Urinary bladder (tissue), 3 donors: ENCODE measurements at regions not wholly inside any gene's neighbourhood (a gene's known extent, or its start where the extent isn't known, plus 50 kb on each side); places are given as distances from the start of the nearest gene placed in this dataset.
"Not testable (repeated sequence)": the region's sequence is repeated elsewhere in the genome, so short reads cannot be mapped to it uniquely, and the experiment has no call there.

Experiments used
- DNase-seq: peaks from one replicate; pipeline ENCODE4 v3.0.0-alpha.2; 2015; ENCODE audit errors: extremely low spot score
- H3K27ac ChIP-seq: one replicate; pipeline ENCODE4 v1.5.1; 2013; ENCODE audit warnings: low read depth, mild to moderate bottlenecking, moderate library complexity
- H3K36me3 ChIP-seq: one replicate; pipeline ENCODE4 v1.6.1; 2013; ENCODE audit warnings: mild to moderate bottlenecking, moderate library complexity; ENCODE audit not compliant: insufficient read depth
- H3K4me1 ChIP-seq: one replicate; pipeline ENCODE4 v1.6.1; 2013; ENCODE audit warnings: mild to moderate bottlenecking, moderate library complexity; ENCODE audit not compliant: insufficient read depth
- H3K4me3 ChIP-seq: one replicate; pipeline ENCODE4 v1.5.1; 2013; ENCODE audit warnings: low read depth, low read length
- WGBS: extraction: QIAGEN DNeasy Blood & Tissue Kit; methylation state at CpG from one replicate; pipeline ENCODE4 v1.1.7; 2013; 5-methylcytosine and 5-hydroxymethylcytosine counted together
- donor health status: healthy with polysubstance abuse.
- donor health status: healthy.

- H3K36me3 ChIP-seq = no peaks in the 10 kb centered on the region
- peak; percentile 62 for DNase-seq
- no peak overlapping the region for H3K27ac ChIP-seq
- H3K4me1 ChIP-seq = no peaks in the 10 kb centered on the region
- H3K4me3 ChIP-seq = no peak overlapping the region
- WGBS = 25% methylated on average over 6 of the region's 6 CpGs
Measured at GRCh38 chr14:34302654-34303053, 159.4 kb downstream of the SPTSSA start.

GRCh38 chr14:34300882-34301734 is 160.9 kb downstream of the SPTSSA start:
- 52% methylated on average over 3 of the region's 3 CpGs for WGBS
- no peak overlapping the region for H3K4me3 ChIP-seq
- H3K36me3 ChIP-seq = no peaks in the 10 kb centered on the region
- peak; percentile 61 for DNase-seq
- no peaks in the 10 kb centered on the region for H3K4me1 ChIP-seq
- H3K27ac ChIP-seq = no peak overlapping the region

GRCh38 chr14:34300330-34300729 is 161.7 kb downstream of the SPTSSA start:
- H3K27ac ChIP-seq = no peak overlapping the region
- no peak overlapping the region for H3K4me3 ChIP-seq
- 90% methylated on average over 3 of the region's 3 CpGs for WGBS
- no peaks in the 10 kb centered on the region for H3K4me1 ChIP-seq
- no peaks in the 10 kb centered on the region for H3K36me3 ChIP-seq
- no peak for DNase-seq

- DNase-seq = no peak
- Histone ChIP-seq H3K27ac (no peak overlapping the region), H3K36me3 (no peaks in the 10 kb centered on the region), H3K4me1 (no peaks in the 10 kb centered on the region), H3K4me3 (no peak overlapping the region)
- WGBS = 65% methylated on average over 3 of the region's 3 CpGs
Measured at GRCh38 chr14:34299360-34299759, 162.7 kb downstream of the SPTSSA start.

GRCh38 chr14:34297786-34298520 is 164.1 kb downstream of the SPTSSA start:
- no peak overlapping the region for H3K27ac ChIP-seq
- WGBS = 62% methylated on average over 6 of the region's 6 CpGs
- DNase-seq = no peak
- H3K4me3 ChIP-seq = no peak overlapping the region
- H3K4me1 ChIP-seq = no peaks in the 10 kb centered on the region
- H3K36me3 ChIP-seq = no peaks in the 10 kb centered on the region

GRCh38 chr14:34283590-34283989 is 178.4 kb downstream of the SPTSSA start:
- H3K36me3 ChIP-seq = no peaks in the 10 kb centered on the region
- H3K27ac ChIP-seq = no peak overlapping the region
- no peak overlapping the region for H3K4me3 ChIP-seq
- H3K4me1 ChIP-seq = no peaks in the 10 kb centered on the region
- DNase-seq = no peak

- no peaks in the 10 kb centered on the region for H3K36me3 ChIP-seq
- no peak overlapping the region for H3K4me3 ChIP-seq
- DNase-seq = no peak
- H3K4me1 ChIP-seq = no peaks in the 10 kb centered on the region
- H3K27ac ChIP-seq = no peak overlapping the region
Measured at GRCh38 chr14:34277191-34277590, 184.8 kb downstream of the SPTSSA start.

GRCh38 chr14:34275530-34275929 is 186.5 kb downstream of the SPTSSA start:
- Histone ChIP-seq H3K4me3 (no peak overlapping the region), H3K27ac (no peak overlapping the region), H3K4me1 (no peaks in the 10 kb centered on the region), H3K36me3 (no peaks in the 10 kb centered on the region)
- 70% methylated on average over 1 of the region's 1 CpG for WGBS
- DNase-seq = no peak

GRCh38 chr14:34275078-34275477 is 187.0 kb downstream of the SPTSSA start:
- H3K4me3 ChIP-seq = no peak overlapping the region
- no peaks in the 10 kb centered on the region for H3K4me1 ChIP-seq
- H3K36me3 ChIP-seq = no peaks in the 10 kb centered on the region
- no peak for DNase-seq
- WGBS = 62% methylated on average over 4 of the region's 4 CpGs
- no peak overlapping the region for H3K27ac ChIP-seq

- H3K4me1 ChIP-seq = not testable (repeated sequence)
Measured at GRCh38 chr14:34273716-34274115, 188.3 kb downstream of the SPTSSA start.

GRCh38 chr14:34270361-34270760 is 191.7 kb downstream of the SPTSSA start:
- WGBS = 59% methylated on average over 5 of the region's 5 CpGs
- Histone ChIP-seq H3K36me3 (no peaks in the 10 kb centered on the region), H3K4me3 (no peak overlapping the region), H3K27ac (no peak overlapping the region), H3K4me1 (no peaks in the 10 kb centered on the region)
- no peak for DNase-seq

More at GRCh38 chr14:34273716-34274115, 188.3 kb downstream of the SPTSSA start:
- not testable (repeated sequence) for H3K36me3 ChIP-seq, DNase-seq, H3K27ac ChIP-seq, H3K4me3 ChIP-seq
- WGBS = 98% methylated on average over 2 of the region's 4 CpGs

- H3K4me3 ChIP-seq = no peak overlapping the region
Measured at GRCh38 chr14:34266344-34266743, 195.7 kb downstream of the SPTSSA start.

GRCh38 chr14:34262127-34262910 is 199.7 kb downstream of the SPTSSA start:
- H3K4me1 ChIP-seq = no peaks in the 10 kb centered on the region
- no peak overlapping the region for H3K4me3 ChIP-seq
- 75% methylated on average over 9 of the region's 9 CpGs for WGBS
- H3K27ac ChIP-seq = no peak overlapping the region
- no peaks in the 10 kb centered on the region for H3K36me3 ChIP-seq
- no peak for DNase-seq

More at GRCh38 chr14:34266344-34266743, 195.7 kb downstream of the SPTSSA start:
- no peak for DNase-seq
- WGBS = 83% methylated on average over 4 of the region's 4 CpGs
- no peak overlapping the region for H3K27ac ChIP-seq
- H3K4me1 ChIP-seq = no peaks in the 10 kb centered on the region
- H3K36me3 ChIP-seq = no peaks in the 10 kb centered on the region
